HepG2 (cell line): ENCODE measurements at regions not wholly inside any gene's neighbourhood (a gene's known extent, or its start where the extent isn't known, plus 50 kb on each side); places are given as distances from the start of the nearest gene placed in this dataset.

Experiments
- AGO2 ChIP-seq: fragments of 200-400 bp; formaldehyde crosslinking; optimal IDR thresholded peaks from 2 replicates; pipeline ENCODE3; 2017; ENCODE audit warnings: mild to moderate bottlenecking, low read depth, low read length, moderate library complexity
- DMAP1 ChIP-seq: IDR thresholded peaks from 2 replicates; pipeline ENCODE4 v1.6.1; 2016
- DPF2 ChIP-seq: sonication (generic); formaldehyde crosslinking; IDR thresholded peaks from 2 replicates; pipeline ENCODE4 v1.4.0; 2020; ENCODE audit warnings: mild to moderate bottlenecking, low read depth, missing genetic modification reagents, borderline replicate concordance
- FLYWCH1 ChIP-seq: sonication (generic); formaldehyde crosslinking; IDR thresholded peaks from 2 replicates; pipeline ENCODE4 v1.8.1; 2023; ENCODE audit warnings: mild to moderate bottlenecking, missing genetic modification reagents
- JUND ChIP-seq: sonication (generic); formaldehyde crosslinking; IDR thresholded peaks from 2 replicates; pipeline ENCODE4 v1.8.0; 2022; ENCODE audit warnings: mild to moderate bottlenecking, missing genetic modification reagents
- KIAA2018 ChIP-seq: sonication (generic); formaldehyde crosslinking; IDR thresholded peaks from 2 replicates; pipeline ENCODE4 v1.5.0; 2020; ENCODE audit warnings: mild to moderate bottlenecking, missing genetic modification reagents, borderline replicate concordance
- MAF1 ChIP-seq: sonication (generic); formaldehyde crosslinking; IDR thresholded peaks from 2 replicates; pipeline ENCODE4 v1.5.0; 2020; ENCODE audit warnings: missing genetic modification reagents, borderline replicate concordance
- PAWR ChIP-seq: sonication (generic); formaldehyde crosslinking; IDR thresholded peaks from 2 replicates; pipeline ENCODE4 v1.4.0; 2020; ENCODE audit warnings: missing genetic modification reagents, mild to moderate bottlenecking, borderline replicate concordance
- RARA ChIP-seq: IDR thresholded peaks from 2 replicates; pipeline ENCODE4 v1.6.1; 2016; ENCODE audit warnings: missing genetic modification reagents, missing compliant biosample characterization
- RNF2 ChIP-seq: fragments of 450-650 bp; conservative IDR thresholded peaks from 2 replicates; pipeline ENCODE4 v1.6.1; 2016; ENCODE audit warnings: low read depth
- SNAPC2 ChIP-seq: sonication (generic); formaldehyde crosslinking; IDR thresholded peaks from 2 replicates; pipeline ENCODE4 v1.8.1; 2022; ENCODE audit warnings: mild to moderate bottlenecking, missing genetic modification reagents
- SNAPC5 ChIP-seq: sonication (generic); formaldehyde crosslinking; IDR thresholded peaks from 2 replicates; pipeline ENCODE4 v1.8.1; 2023; ENCODE audit warnings: mild to moderate bottlenecking, missing genetic modification reagents, borderline replicate concordance
- TBX2 ChIP-seq: sonication (generic); formaldehyde crosslinking; IDR thresholded peaks from 2 replicates; pipeline ENCODE4 v1.5.0; 2020; ENCODE audit warnings: missing genetic modification reagents, mild to moderate bottlenecking, borderline replicate concordance
- THRA ChIP-seq: sonication (generic); formaldehyde crosslinking; IDR thresholded peaks from 2 replicates; pipeline ENCODE4 v1.4.0; 2020; ENCODE audit warnings: missing genetic modification reagents, borderline replicate concordance
- ZEB1 ChIP-seq: IDR thresholded peaks from 2 replicates; pipeline ENCODE4 v1.6.1; 2012; ENCODE audit warnings: mild to moderate bottlenecking, low read depth, inconsistent platforms; ENCODE audit not compliant: insufficient replicate concordance
- ZNF124 ChIP-seq: sonication (generic); formaldehyde crosslinking; IDR thresholded peaks from 2 replicates; pipeline ENCODE4 v1.4.0; 2020; ENCODE audit warnings: missing genetic modification reagents
- ZNF33B ChIP-seq: sonication (generic); formaldehyde crosslinking; IDR thresholded peaks from 2 replicates; pipeline ENCODE4 v1.5.1; 2020; ENCODE audit warnings: mild to moderate bottlenecking, missing genetic modification reagents
- ZNF547 ChIP-seq: sonication (generic); formaldehyde crosslinking; IDR thresholded peaks from 2 replicates; pipeline ENCODE4 v1.5.1; 2020; ENCODE audit warnings: mild to moderate bottlenecking, missing genetic modification reagents
- ZNF878 ChIP-seq: sonication (generic); formaldehyde crosslinking; IDR thresholded peaks from 2 replicates; pipeline ENCODE4 v1.8.1; 2023; ENCODE audit warnings: mild to moderate bottlenecking, missing genetic modification reagents, moderate library complexity
- TF ChIP-seq, protein P1 (sequence below): sonication (generic); formaldehyde crosslinking; IDR thresholded peaks from 2 replicates; pipeline ENCODE4 v1.4.0; 2020; ENCODE audit warnings: missing genetic modification reagents

DNA sequence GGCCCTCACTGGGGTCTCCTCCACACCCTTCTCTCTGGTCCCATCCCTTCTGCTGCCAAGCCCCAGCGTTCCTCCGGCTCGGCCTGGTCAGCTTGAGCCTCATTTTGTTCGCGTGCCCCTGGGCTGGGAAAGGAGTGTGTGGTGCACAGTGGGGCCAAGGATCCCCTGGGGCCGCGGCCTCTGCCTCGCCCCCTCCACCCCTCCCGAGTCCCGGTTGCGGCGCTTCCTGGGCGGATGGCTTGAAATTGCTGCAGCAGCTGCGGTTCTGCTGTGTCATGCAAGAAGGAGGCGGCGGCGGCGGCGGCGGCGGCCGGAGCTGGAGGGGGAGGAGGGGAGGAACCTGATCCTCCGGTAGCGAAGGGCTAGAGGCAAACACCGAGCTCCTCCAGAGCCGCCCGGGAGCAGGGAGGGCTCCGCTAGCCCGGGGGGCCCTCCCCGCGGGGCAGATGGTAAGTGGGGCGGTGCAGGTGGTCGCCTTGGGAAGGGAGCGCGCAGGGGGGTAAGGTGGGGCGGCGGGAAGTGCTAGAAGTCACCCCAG lies 217.8 kb upstream of the MKLN1 start (continued):
- TF ChIP-seq KIAA2018 (CRISPR knock-in tag): no peak
- no peak for TF ChIP-seq JUND
- TF ChIP-seq ZNF124: no peak
- peak; percentile 67; the same call in 1 of the 2 replicates for TF ChIP-seq DMAP1 (CRISPR knock-in tag)
- TF ChIP-seq ZNF547 (CRISPR knock-in tag): no peak
- peak; percentile 68 for TF ChIP-seq RARA (CRISPR knock-in tag)
- TF ChIP-seq SNAPC5: no peak
- TF ChIP-seq RNF2: no peak
- TF ChIP-seq ZNF33B (CRISPR knock-in tag): no peak
- peak; percentile 66 for TF ChIP-seq TBX2 (CRISPR knock-in tag)
- TF ChIP-seq ZEB1: no peak
- peak; percentile 43 for TF ChIP-seq AGO2
- TF ChIP-seq, protein P1, sequence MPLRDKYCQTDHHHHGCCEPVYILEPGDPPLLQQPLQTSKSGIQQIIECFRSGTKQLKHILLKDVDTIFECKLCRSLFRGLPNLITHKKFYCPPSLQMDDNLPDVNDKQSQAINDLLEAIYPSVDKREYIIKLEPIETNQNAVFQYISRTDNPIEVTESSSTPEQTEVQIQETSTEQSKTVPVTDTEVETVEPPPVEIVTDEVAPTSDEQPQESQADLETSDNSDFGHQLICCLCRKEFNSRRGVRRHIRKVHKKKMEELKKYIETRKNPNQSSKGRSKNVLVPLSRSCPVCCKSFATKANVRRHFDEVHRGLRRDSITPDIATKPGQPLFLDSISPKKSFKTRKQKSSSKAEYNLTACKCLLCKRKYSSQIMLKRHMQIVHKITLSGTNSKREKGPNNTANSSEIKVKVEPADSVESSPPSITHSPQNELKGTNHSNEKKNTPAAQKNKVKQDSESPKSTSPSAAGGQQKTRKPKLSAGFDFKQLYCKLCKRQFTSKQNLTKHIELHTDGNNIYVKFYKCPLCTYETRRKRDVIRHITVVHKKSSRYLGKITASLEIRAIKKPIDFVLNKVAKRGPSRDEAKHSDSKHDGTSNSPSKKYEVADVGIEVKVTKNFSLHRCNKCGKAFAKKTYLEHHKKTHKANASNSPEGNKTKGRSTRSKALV (CRISPR knock-in tag): no peak
- TF ChIP-seq DPF2 (CRISPR knock-in tag): peak; percentile 53; the same call in 1 of the 2 replicates
- TF ChIP-seq THRA: 0 out of 2 replicates have a peak, but pooled peaks have one; percentile 21
- TF ChIP-seq PAWR (CRISPR knock-in tag): no peak
- no peak for TF ChIP-seq FLYWCH1 (CRISPR knock-in tag)
- TF ChIP-seq MAF1: no peak
- TF ChIP-seq SNAPC2 (CRISPR knock-in tag): no peak
- TF ChIP-seq ZNF878 (CRISPR knock-in tag): no peak
